DOHH2 (cell line): ENCODE measurements at regions not wholly inside any gene's neighbourhood (a gene's known extent, or its start where the extent isn't known, plus 50 kb on each side); places are given as distances from the start of the nearest gene placed in this dataset.

Source experiments
- EZH2phosphoT487 ChIP-seq: fragments of 200-600 bp; sonication (generic); IDR thresholded peaks from 2 replicates; pipeline ENCODE4 v1.6.1; 2017; ENCODE audit warnings: borderline replicate concordance, mild to moderate bottlenecking, antibody characterized with exemption, low read length, moderate library complexity, mixed read lengths
- TF ChIP-seq, protein P1 (sequence below): fragments of 200-600 bp; sonication (generic); IDR thresholded peaks from one replicate; pipeline ENCODE4 v1.5.1; 2014; ENCODE audit warnings: antibody characterized with exemption, mild to moderate bottlenecking, low read depth, low read length; ENCODE audit not compliant: poor library complexity, severe bottlenecking

DNA sequence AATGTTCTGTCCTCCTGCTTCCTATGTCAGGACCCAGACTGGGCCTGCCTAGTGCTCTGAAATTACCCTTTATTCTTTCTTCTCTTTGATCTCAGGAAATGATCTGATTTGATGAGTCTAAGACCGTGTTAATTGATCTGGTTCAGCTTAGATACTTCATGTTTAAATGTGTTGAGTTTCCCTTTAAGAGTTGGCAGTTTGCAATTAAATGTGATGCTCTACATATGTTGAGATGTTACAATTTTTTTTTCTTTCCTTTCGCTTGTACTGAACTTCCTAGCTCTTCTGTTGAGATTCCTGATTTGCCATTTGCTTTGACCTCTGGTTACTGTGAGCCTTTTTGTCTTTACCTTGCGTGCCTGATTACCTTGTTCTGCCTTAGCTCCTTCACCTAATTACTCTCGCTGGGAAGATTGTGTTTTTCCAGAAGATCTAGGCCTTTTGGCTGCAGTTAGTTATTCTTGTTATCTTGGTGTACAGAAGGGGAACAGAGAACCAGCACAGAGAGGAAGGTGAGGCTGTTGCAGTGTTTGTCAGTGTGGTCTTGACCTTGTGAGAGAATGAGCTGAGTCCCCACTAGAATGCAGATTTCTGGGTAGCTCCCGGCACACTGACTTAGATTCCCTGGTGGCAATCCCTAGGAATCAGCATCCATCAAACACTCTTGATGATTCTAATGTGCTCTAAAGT is 203.6 kb downstream of the EDEM1 start:
- TF ChIP-seq, protein P1, sequence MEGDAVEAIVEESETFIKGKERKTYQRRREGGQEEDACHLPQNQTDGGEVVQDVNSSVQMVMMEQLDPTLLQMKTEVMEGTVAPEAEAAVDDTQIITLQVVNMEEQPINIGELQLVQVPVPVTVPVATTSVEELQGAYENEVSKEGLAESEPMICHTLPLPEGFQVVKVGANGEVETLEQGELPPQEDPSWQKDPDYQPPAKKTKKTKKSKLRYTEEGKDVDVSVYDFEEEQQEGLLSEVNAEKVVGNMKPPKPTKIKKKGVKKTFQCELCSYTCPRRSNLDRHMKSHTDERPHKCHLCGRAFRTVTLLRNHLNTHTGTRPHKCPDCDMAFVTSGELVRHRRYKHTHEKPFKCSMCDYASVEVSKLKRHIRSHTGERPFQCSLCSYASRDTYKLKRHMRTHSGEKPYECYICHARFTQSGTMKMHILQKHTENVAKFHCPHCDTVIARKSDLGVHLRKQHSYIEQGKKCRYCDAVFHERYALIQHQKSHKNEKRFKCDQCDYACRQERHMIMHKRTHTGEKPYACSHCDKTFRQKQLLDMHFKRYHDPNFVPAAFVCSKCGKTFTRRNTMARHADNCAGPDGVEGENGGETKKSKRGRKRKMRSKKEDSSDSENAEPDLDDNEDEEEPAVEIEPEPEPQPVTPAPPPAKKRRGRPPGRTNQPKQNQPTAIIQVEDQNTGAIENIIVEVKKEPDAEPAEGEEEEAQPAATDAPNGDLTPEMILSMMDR: no peak
- no peak for TF ChIP-seq EZH2phosphoT487
